ES-I3 (cell line): ENCODE measurements at regions not wholly inside any gene's neighbourhood (a gene's known extent, or its start where the extent isn't known, plus 50 kb on each side); places are given as distances from the start of the nearest gene placed in this dataset.

Experiments
- H3K36me3 ChIP-seq: 2 replicates; pipeline ENCODE4 v1.6.1; 2013; ENCODE audit warnings: mild to moderate bottlenecking, low read length, control low read depth, moderate library complexity; ENCODE audit not compliant: insufficient read depth
- H3K4me1 ChIP-seq: 2 replicates; pipeline ENCODE4 v1.6.1; 2013; ENCODE audit warnings: mild to moderate bottlenecking, control low read depth, low read length; ENCODE audit not compliant: insufficient read depth
- H3K9ac ChIP-seq: 2 replicates; pipeline ENCODE4 v1.6.1; 2013; ENCODE audit warnings: low read depth, mild to moderate bottlenecking, low read length, moderate library complexity
- H3K9me3 ChIP-seq: 2 replicates; pipeline ENCODE4 v1.6.1; 2013; ENCODE audit warnings: mild to moderate bottlenecking, low read length, moderate library complexity; ENCODE audit not compliant: control insufficient read depth, insufficient read depth

GRCh38 chr16:35391328-35391727, 1931.9 kb downstream of the TP53TG3F start:
- Histone ChIP-seq H3K9ac (no peak overlapping the region), H3K36me3 (no peaks in the 10 kb centered on the region), H3K9me3 (no peaks in the 10 kb centered on the region), H3K4me1 (no peaks in the 10 kb centered on the region)

GRCh38 chr16:35398180-35398579, 1938.8 kb downstream of the TP53TG3F start:
- H3K36me3 ChIP-seq, result no peaks in the 10 kb centered on the region
- H3K9ac ChIP-seq, result no peak overlapping the region
- H3K9me3 ChIP-seq, result no peaks in the 10 kb centered on the region; the same call in 1 of the 2 replicates
- no peaks in the 10 kb centered on the region for H3K4me1 ChIP-seq

- Histone ChIP-seq H3K9me3 (no peaks in the 10 kb centered on the region; the same call in 1 of the 2 replicates), H3K4me1 (no peaks in the 10 kb centered on the region), H3K36me3 (no peaks in the 10 kb centered on the region), H3K9ac (no peak overlapping the region)
These were observed 1939.7 kb downstream of the TP53TG3F start for GRCh38 chr16:35399133-35399532.

GRCh38 chr16:35404273-35404672, 1944.9 kb downstream of the TP53TG3F start:
- no peak overlapping the region for H3K9ac ChIP-seq
- H3K9me3 ChIP-seq, result no peaks in the 10 kb centered on the region
- no peaks in the 10 kb centered on the region for H3K36me3 ChIP-seq
- H3K4me1 ChIP-seq, result no peaks in the 10 kb centered on the region

- no peaks in the 10 kb centered on the region for H3K36me3 ChIP-seq
- H3K4me1 ChIP-seq, result no peaks in the 10 kb centered on the region
- no peaks in the 10 kb centered on the region for H3K9me3 ChIP-seq
- H3K9ac ChIP-seq, result no peak overlapping the region
These were observed 1946.1 kb downstream of the TP53TG3F start for GRCh38 chr16:35405526-35405925.

- Histone ChIP-seq H3K36me3 (no peaks in the 10 kb centered on the region), H3K9ac (no peak overlapping the region), H3K4me1 (no peaks in the 10 kb centered on the region), H3K9me3 (no peaks in the 10 kb centered on the region)
These were observed 1950.1 kb downstream of the TP53TG3F start for GRCh38 chr16:35409503-35409902.

- H3K36me3 ChIP-seq, result no peaks in the 10 kb centered on the region
- H3K9me3 ChIP-seq, result no peaks in the 10 kb centered on the region
- H3K9ac ChIP-seq, result no peak overlapping the region
- no peaks in the 10 kb centered on the region for H3K4me1 ChIP-seq
These were observed 1951.0 kb downstream of the TP53TG3F start for GRCh38 chr16:35410438-35410837.

- Histone ChIP-seq H3K4me1 (no peaks in the 10 kb centered on the region), H3K36me3 (no peaks in the 10 kb centered on the region), H3K9me3 (no peaks in the 10 kb centered on the region), H3K9ac (no peak overlapping the region)
These were observed 1951.7 kb downstream of the TP53TG3F start for GRCh38 chr16:35411156-35411555.

- Histone ChIP-seq H3K4me1 (no peaks in the 10 kb centered on the region), H3K9ac (no peak overlapping the region), H3K9me3 (no peaks in the 10 kb centered on the region), H3K36me3 (no peaks in the 10 kb centered on the region)
These were observed 1954.7 kb downstream of the TP53TG3F start for GRCh38 chr16:35414139-35414538.

GRCh38 chr16:35414563-35414962, 1955.2 kb downstream of the TP53TG3F start:
- Histone ChIP-seq H3K36me3 (no peaks in the 10 kb centered on the region), H3K4me1 (no peaks in the 10 kb centered on the region), H3K9ac (no peak overlapping the region), H3K9me3 (no peaks in the 10 kb centered on the region)

- Histone ChIP-seq H3K4me1 (no peaks in the 10 kb centered on the region), H3K9me3 (no peaks in the 10 kb centered on the region), H3K9ac (no peak overlapping the region), H3K36me3 (no peaks in the 10 kb centered on the region)
These were observed 1965.9 kb downstream of the TP53TG3F start for GRCh38 chr16:35425270-35425669.

GRCh38 chr16:35431829-35432663, 1972.6 kb downstream of the TP53TG3F start:
- H3K9me3 ChIP-seq, result no peaks in the 10 kb centered on the region
- H3K9ac ChIP-seq, result no peak overlapping the region
- no peaks in the 10 kb centered on the region for H3K4me1 ChIP-seq
- H3K36me3 ChIP-seq, result no peaks in the 10 kb centered on the region

GRCh38 chr16:35440875-35441274, 1981.5 kb downstream of the TP53TG3F start:
- H3K9me3 ChIP-seq, result no peaks in the 10 kb centered on the region
- no peaks in the 10 kb centered on the region for H3K36me3 ChIP-seq
- H3K9ac ChIP-seq, result no peak overlapping the region
- no peaks in the 10 kb centered on the region for H3K4me1 ChIP-seq

- H3K4me1 ChIP-seq, result no peaks in the 10 kb centered on the region
- no peaks in the 10 kb centered on the region for H3K36me3 ChIP-seq
- H3K9ac ChIP-seq, result no peak overlapping the region
- no peaks in the 10 kb centered on the region; the same call in 1 of the 2 replicates for H3K9me3 ChIP-seq
These were observed 1987.7 kb downstream of the TP53TG3F start for GRCh38 chr16:35447010-35447558.

- Histone ChIP-seq H3K4me1 (no peaks in the 10 kb centered on the region), H3K36me3 (no peaks in the 10 kb centered on the region), H3K9me3 (no peaks in the 10 kb centered on the region; the same call in 1 of the 2 replicates), H3K9ac (no peak overlapping the region)
These were observed 1990.3 kb downstream of the TP53TG3F start for GRCh38 chr16:35449663-35450062.
